Liver (tissue), 3 donors: ENCODE measurements at regions not wholly inside any gene's neighbourhood (a gene's known extent, or its start where the extent isn't known, plus 50 kb on each side); places are given as distances from the start of the nearest gene placed in this dataset.

Experiments
- ATF3 ChIP-seq: IDR thresholded peaks from 2 replicates; pipeline ENCODE4 v1.6.1; 2016; ENCODE audit warnings: antibody characterized with exemption
- CTCF ChIP-seq: fragments of 150-350 bp; IDR thresholded peaks from 2 replicates; pipeline ENCODE4 v1.5.1; 2017; ENCODE audit warnings: improper control_type of control experiment, low read depth, low read length; ENCODE audit not compliant: missing input control
- JUND ChIP-seq, 2 donors: IDR thresholded peaks; 2 replicates each; pipeline ENCODE4 v1.6.1; 2016; ENCODE audit warnings: antibody characterized with exemption in 2 of 2
- MAX ChIP-seq: IDR thresholded peaks from 2 replicates; pipeline ENCODE4 v1.6.1; 2016; ENCODE audit warnings: antibody characterized with exemption
- NR2F2 ChIP-seq: IDR thresholded peaks from 2 replicates; pipeline ENCODE4 v1.6.1; 2016; ENCODE audit warnings: antibody characterized with exemption
- REST ChIP-seq: IDR thresholded peaks from 2 replicates; pipeline ENCODE4 v1.6.1; 2016; ENCODE audit warnings: antibody characterized with exemption, mild to moderate bottlenecking
- RXRA ChIP-seq, 2 donors: IDR thresholded peaks; 2 replicates each; pipeline ENCODE4 v1.6.1; 2017 to 2018; ENCODE audit warnings: antibody characterized with exemption in 2 of 2, mild to moderate bottlenecking in 1 of 2
- donor health status: healthy.
- donor health status: healthy.

- TF ChIP-seq NR2F2 (no peak), CTCF (no peak), ATF3 (no peak), REST (no peak), JUND (IDR thresholded peaks at IDR 0.05) (no peak), MAX (no peak), RXRA (IDR thresholded peaks at IDR 0.05) (no peak)
These were observed 63.8 kb upstream of the DOCK1 start for GRCh38 chr10:126841341-126841895.
